ENCODE measurements at regions not wholly inside any gene's neighbourhood (a gene's known extent, or its start where the extent isn't known, plus 50 kb on each side); places are given as distances from the start of the nearest gene placed in this dataset.

GRCh38 chr20:52098186-52098585, 93.4 kb downstream of the ZFP64 start:
- no peak overlapping the region for H3K4me3 ChIP-seq (ENCODE audit: low read depth, low read length)
- TF ChIP-seq, protein P1, sequence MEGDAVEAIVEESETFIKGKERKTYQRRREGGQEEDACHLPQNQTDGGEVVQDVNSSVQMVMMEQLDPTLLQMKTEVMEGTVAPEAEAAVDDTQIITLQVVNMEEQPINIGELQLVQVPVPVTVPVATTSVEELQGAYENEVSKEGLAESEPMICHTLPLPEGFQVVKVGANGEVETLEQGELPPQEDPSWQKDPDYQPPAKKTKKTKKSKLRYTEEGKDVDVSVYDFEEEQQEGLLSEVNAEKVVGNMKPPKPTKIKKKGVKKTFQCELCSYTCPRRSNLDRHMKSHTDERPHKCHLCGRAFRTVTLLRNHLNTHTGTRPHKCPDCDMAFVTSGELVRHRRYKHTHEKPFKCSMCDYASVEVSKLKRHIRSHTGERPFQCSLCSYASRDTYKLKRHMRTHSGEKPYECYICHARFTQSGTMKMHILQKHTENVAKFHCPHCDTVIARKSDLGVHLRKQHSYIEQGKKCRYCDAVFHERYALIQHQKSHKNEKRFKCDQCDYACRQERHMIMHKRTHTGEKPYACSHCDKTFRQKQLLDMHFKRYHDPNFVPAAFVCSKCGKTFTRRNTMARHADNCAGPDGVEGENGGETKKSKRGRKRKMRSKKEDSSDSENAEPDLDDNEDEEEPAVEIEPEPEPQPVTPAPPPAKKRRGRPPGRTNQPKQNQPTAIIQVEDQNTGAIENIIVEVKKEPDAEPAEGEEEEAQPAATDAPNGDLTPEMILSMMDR (conservative IDR thresholded peaks at IDR 0.05; ENCODE audit: low read depth, low read length), result no peak
- DNase-seq (ENCODE audit: low read depth), result no peak

DNA sequence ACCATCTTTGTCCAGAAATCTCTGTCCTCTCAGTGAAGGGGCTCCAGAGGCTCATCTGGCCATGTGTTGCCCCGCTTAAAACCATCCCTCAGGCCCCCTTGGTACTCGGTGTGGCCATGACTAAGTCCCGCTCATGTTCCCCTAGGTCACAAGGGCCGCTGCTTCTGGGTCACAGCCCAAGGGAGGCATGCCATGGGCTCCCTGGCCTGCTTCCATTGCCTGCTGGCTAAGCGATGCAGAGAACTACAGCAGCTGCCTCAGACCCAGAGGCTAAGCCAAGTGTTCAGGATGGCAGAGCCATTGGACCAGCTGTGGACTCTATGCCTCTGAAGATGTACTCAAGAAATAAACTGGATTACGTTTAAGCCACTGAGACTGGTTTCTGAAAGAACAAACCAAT, 95.5 kb downstream of the ZFP64 start:
- no peak for DNase-seq (ENCODE audit: low read depth)
- TF ChIP-seq, protein P1 (conservative IDR thresholded peaks at IDR 0.05; ENCODE audit: low read depth, low read length), result no peak
- no peak overlapping the region for H3K4me3 ChIP-seq (ENCODE audit: low read depth, low read length)

DNA sequence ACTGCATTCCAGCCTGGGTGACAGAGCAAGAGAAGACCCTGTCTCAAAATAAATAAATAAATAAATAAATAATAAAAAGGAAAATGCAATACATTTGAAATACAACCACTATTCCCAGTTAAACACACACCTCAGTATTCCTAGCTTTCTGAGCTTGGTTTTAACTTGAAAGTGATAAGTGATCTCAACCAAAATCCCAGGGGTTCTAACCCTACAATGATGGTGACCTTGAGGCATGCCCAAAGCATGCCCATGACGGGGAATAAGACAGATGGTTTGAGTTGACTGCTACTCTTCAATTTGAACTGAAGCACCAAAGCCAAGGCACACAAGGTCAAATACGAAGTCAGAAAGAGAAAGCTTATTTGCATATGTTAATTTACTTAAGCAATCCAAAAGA, 96.9 kb downstream of the ZFP64 start:
- no peak for DNase-seq (ENCODE audit: low read depth)
- H3K4me3 ChIP-seq (ENCODE audit: low read depth, low read length), result no peak overlapping the region
- TF ChIP-seq, protein P1 (conservative IDR thresholded peaks at IDR 0.05; ENCODE audit: low read depth, low read length), result no peak

DNA sequence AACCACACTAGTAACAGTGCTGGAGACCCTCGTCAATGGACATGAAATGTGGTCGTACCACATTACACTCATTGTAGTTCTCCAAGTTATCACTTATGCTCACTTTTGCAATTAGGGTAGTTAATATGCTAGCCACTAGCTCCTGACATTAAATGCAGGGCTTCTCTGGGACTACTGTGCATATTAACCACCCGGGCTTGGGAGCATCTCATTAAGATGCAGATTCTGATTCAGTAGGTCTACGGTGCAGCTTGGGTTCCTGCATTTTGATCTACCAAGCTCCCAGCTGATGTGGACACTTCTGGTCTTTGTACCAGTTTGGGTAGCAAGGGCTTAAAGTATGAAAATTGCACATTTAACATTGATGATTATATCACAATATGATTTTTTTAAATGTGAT, 98.0 kb downstream of the ZFP64 start:
- DNase-seq (ENCODE audit: low read depth), result no peak
- no peak overlapping the region for H3K4me3 ChIP-seq (ENCODE audit: low read depth, low read length)
- TF ChIP-seq, protein P1 (conservative IDR thresholded peaks at IDR 0.05; ENCODE audit: low read depth, low read length), result no peak

DNA sequence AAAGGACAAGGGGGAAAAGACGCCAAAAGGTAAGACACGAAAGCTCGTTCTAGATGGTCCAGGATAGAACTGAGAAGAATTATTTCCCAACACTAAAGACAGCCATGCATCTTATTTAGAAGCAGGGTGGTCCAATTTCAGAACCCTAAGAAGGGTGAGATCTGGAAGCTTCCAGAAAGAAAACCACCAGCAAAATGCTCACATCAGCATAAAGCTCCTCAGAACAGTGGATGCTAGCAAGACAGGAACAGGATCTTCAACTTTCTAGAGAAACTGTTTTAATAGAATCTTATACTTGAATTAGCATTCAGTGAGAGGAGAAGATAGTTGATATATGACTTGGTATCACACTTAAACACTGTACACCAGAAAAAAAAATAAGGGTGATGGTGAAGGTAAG, 101.5 kb downstream of the ZFP64 start:
- DNase-seq (ENCODE audit: low read depth), result no peak
- TF ChIP-seq, protein P1 (conservative IDR thresholded peaks at IDR 0.05; ENCODE audit: low read depth, low read length), result no peak
- no peak overlapping the region for H3K4me3 ChIP-seq (ENCODE audit: low read depth, low read length)

DNA sequence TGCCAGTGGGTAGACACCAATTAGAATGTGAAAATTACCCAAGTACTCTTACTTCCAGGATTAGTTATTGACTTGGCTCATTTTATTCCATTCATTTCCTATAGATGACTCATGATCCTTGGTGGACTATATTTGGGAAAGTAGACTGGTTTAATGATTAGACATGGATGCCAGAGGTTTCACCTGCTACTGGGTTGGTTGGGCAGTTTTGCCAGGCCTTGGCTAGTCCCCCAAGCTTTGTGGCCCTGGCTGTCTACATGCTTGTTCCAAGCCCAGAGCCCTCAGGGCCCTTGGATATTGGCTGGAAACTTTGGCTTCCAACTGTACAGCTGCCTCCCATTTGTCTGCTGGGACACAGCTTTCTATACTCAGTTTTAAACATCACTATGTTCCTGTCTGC, 104.1 kb downstream of the ZFP64 start:
- peak; percentile 79 for DNase-seq (ENCODE audit: low read depth)
- TF ChIP-seq, protein P1 (conservative IDR thresholded peaks at IDR 0.05; ENCODE audit: low read depth, low read length), result no peak
- H3K4me3 ChIP-seq (ENCODE audit: low read depth, low read length), result no peak overlapping the region

DNA sequence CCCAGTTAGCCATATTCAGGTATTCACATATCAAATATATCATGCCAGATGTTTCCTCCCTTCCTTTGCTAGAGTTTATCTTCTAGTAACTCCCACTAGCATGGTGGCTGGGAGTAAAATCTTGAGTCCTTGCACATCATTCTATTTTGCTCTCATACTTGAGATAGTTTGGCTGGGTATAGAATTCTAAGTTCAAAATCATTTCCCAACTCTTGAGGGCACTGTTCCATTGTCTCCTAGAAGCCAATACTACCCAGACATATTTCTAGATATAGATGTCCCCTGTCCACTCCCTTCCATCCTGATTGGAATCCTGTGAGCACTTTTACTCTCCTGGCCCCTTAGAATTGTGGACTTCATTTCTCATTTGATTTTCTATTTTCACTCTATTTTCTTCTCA, 104.7 kb downstream of the ZFP64 start:
- no peak for DNase-seq (ENCODE audit: low read depth)
- TF ChIP-seq, protein P1 (conservative IDR thresholded peaks at IDR 0.05; ENCODE audit: low read depth, low read length), result no peak
- H3K4me3 ChIP-seq (ENCODE audit: low read depth, low read length), result no peak overlapping the region
